Hepatocyte (in vitro differentiated cells): ENCODE measurements at regions not wholly inside any gene's neighbourhood (a gene's known extent, or its start where the extent isn't known, plus 50 kb on each side); places are given as distances from the start of the nearest gene placed in this dataset.

Experiments
- EZH2 ChIP-seq: fragments of 200-600 bp; sonication (generic); IDR thresholded peaks from 2 replicates; pipeline ENCODE4 v1.6.1; 2016; ENCODE audit warnings: antibody characterized with exemption, mild to moderate bottlenecking, borderline replicate concordance
- EZH2phosphoT487 ChIP-seq: fragments of 200-600 bp; sonication (generic); IDR thresholded peaks from one replicate; pipeline ENCODE4 v1.6.1; 2018; ENCODE audit warnings: antibody characterized with exemption, mild to moderate bottlenecking, low read depth, moderate library complexity; ENCODE audit not compliant: unreplicated experiment, severe bottlenecking
- TF ChIP-seq, protein P1 (sequence below): fragments of 200-600 bp; sonication (generic); IDR thresholded peaks from 2 replicates; pipeline ENCODE4 v1.5.1; 2016; ENCODE audit warnings: antibody characterized with exemption, mild to moderate bottlenecking; ENCODE audit not compliant: poor library complexity

DNA sequence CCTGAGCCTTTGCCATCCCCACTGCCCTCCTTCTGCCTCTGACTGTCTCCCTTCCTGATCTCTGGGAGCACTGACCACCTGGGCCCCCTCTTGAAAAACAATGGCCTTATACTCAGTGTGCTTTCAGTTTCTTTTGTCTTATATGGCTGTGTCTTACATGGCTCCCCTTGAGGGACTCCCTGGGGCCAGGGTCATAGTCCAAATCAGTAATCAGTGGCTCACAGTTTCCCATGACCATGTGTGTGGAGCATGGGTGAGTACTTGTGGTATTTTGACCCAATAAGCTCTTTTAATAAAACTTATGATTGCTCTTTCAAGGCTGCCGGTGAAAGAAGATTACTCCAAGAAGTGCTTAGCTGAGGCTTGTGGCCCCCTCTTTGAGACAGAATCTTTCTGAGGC lies 62.4 kb upstream of the PCBD1 start:
- TF ChIP-seq, protein P1, sequence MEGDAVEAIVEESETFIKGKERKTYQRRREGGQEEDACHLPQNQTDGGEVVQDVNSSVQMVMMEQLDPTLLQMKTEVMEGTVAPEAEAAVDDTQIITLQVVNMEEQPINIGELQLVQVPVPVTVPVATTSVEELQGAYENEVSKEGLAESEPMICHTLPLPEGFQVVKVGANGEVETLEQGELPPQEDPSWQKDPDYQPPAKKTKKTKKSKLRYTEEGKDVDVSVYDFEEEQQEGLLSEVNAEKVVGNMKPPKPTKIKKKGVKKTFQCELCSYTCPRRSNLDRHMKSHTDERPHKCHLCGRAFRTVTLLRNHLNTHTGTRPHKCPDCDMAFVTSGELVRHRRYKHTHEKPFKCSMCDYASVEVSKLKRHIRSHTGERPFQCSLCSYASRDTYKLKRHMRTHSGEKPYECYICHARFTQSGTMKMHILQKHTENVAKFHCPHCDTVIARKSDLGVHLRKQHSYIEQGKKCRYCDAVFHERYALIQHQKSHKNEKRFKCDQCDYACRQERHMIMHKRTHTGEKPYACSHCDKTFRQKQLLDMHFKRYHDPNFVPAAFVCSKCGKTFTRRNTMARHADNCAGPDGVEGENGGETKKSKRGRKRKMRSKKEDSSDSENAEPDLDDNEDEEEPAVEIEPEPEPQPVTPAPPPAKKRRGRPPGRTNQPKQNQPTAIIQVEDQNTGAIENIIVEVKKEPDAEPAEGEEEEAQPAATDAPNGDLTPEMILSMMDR, result no peak
- TF ChIP-seq EZH2, result no peak
- no peak for TF ChIP-seq EZH2phosphoT487
